HG03025 (cell line): ENCODE measurements at regions not wholly inside any gene's neighbourhood (a gene's known extent, or its start where the extent isn't known, plus 50 kb on each side); places are given as distances from the start of the nearest gene placed in this dataset.
"Not testable (repeated sequence)": the region's sequence is repeated elsewhere in the genome, so short reads cannot be mapped to it uniquely, and the experiment has no call there.

Source experiments
- ATAC-seq: cut with Tn5 transposase; IDR thresholded peaks from one replicate; pipeline ENCODE4 v1.9.1; 2021; ENCODE audit warnings: mild to moderate bottlenecking, moderate library complexity; ENCODE audit not compliant: unreplicated experiment, low FRiP score

DNA sequence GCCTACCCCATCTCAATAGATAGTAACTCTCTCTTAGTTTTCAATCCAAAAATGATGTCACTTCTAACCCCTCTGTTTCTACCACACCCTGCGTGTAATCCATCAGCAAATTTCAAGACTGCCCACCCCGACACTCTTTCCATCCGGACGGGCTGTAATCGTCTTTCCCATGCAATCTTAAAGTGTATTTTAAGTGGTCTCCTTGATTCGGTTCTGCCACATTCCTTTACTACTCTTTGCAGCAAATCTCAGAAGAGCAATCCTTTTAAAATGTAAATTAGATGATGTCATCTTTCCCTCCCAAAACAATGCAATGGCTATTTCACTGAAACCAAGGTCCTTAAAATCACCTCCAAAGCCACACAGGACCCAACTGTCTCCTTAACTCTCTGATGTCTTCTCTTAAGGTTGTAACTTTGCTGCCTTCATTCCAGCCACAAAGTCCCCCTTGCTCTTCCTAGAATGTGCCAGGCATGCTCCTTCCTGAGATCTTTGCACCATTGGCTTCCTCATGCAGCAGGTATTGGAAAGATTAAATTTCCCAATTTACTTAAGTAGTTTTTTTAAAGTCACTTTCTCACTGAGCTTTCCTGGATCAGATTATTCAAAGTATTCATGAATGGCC is 932.5 kb upstream of the WWC1 start:
- no peak for ATAC-seq

- ATAC-seq: no peak
Measured at GRCh38 chr5:167361795-167362194, 929.6 kb upstream of the WWC1 start.

DNA sequence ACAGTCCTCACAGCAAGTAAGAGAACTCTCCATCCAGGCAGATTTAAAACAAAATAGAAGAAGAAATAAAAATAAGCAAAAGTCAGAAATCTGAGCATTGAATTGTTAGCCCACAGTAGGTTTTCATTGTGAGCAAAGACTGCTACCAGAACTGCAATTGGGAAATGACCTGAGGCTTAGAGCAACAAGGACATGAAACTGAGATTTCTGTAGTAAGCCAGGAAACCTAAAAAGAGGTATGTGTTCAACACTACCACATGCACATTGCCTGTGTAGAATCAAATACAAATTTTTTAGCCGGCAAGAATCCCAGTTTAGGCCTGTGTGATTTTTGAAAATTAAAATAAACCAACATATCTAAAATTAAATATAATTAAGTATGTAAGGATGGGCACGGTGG is 928.4 kb upstream of the WWC1 start:
- ATAC-seq: no peak

DNA sequence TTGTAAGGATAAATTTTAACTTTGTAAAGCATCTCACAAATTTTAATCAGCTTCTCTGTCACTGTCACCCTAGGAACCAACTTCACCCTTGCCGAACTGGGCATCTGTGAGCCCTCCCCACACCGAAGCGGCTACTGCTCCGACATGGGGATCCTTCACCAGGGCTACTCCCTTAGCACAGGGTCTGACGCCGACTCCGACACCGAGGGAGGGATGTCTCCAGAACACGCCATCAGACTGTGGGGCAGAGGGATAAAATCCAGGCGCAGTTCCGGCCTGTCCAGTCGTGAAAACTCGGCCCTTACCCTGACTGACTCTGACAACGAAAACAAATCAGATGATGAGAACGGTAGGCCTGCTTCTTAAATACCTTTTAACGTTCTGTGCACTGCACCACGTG is 916.3 kb upstream of the WWC1 start:
- ATAC-seq: no peak

DNA sequence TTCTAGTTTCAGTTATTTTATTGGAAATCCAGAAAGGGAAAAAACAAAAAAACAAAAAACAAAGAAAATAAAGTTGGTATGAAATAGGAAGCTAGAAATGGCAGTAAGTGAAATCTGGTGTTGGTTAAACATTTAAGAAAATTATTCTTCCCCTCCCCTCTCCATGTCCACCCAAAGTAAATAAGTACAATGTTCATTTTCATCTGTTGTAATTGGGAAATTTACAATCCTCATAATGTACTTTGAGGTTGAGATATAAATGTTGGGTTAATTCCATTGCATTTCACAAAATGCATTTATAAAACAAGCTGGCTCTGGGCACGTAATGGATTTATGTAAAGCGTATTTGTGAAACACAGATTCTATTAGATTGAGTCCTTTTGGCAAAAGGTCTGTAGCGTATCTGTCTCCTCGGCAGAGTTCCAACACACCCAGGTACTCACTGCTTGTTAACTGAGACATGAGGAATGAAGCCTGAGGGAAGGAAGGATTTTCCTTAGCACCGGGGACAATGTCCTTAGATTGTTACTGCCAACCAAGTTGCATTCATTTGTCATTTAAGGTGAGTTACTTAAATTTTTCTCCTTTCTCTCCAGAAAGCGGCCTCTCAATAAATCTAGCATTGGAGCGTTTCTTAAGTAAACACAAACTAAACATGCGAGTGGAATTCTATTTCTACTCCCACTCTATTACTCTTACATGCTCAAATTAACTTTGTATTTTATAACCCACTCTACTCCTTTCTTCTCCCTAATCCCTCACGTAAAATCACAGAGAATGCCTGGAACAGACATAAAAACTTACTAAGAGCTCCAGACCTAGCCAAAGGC is 912.3 kb upstream of the WWC1 start:
- no peak for ATAC-seq

GRCh38 chr5:167381457-167381856 is 910.0 kb upstream of the WWC1 start:
- no peak for ATAC-seq

- ATAC-seq: no peak
Measured at GRCh38 chr5:167389537-167389936, 901.9 kb upstream of the WWC1 start.

DNA sequence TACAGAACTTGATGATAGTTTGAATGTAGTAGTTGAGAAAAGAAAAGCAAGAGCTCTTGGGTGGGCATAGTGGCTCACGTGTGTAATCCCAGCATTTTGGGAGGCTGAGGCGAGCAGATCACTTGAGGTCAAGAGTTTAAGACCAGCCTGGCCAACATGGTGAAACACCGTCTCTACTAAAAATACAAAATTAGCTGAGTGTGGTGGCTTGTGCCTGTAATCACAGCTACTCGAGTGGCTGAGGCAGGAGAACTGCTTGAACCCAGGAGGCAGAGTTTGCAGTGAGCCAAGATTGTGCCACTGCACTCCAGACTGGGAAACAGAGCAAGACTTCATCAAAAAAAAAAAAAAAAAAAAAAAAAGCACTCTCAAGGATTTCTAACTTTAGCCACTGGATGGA is 900.2 kb upstream of the WWC1 start:
- ATAC-seq: not testable (repeated sequence)

- no peak for ATAC-seq
Measured at GRCh38 chr5:167392240-167392639, 899.2 kb upstream of the WWC1 start.

GRCh38 chr5:167393358-167393757 is 898.1 kb upstream of the WWC1 start:
- no peak for ATAC-seq

DNA sequence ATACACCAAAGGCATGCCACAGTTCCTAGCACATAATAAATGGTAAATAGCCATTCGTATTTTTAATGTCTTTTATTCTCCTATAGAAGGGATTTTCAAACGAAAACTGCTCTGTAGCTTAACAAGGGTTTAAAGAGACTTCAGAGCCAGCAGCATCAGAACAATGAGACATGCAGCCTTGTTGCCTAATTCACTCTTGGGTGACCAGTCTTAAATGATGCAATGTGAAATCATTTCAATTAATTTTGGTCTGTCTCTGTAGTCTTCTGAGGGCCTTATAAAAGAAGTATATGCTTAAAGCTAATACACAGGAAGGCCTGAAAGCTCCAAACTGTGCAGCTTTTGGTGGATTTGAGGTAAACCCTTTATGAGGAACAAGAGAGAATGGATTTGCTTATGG is 888.8 kb upstream of the WWC1 start:
- ATAC-seq: no peak

- no peak for ATAC-seq
Measured at GRCh38 chr5:167406513-167406912, 884.9 kb upstream of the WWC1 start.

DNA sequence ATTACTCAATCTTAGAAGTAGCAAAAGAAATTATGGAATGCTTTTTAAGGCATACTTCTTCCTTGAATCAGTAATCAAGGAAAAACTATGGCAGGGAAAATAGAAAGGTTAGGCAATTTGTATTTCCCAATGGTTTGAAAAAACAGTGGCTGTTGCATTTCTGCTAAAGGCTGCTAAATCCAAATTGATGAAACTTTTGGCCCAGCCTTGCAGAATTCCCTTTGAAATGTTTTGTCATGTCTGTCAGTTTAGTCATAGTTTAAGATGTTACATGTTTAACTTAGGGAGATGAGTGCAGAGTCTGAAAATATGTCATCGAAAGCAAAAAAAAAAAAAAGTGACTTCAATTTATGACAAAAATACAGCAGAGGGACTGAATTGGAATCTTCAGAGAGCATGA is 878.9 kb upstream of the WWC1 start:
- no peak for ATAC-seq

DNA sequence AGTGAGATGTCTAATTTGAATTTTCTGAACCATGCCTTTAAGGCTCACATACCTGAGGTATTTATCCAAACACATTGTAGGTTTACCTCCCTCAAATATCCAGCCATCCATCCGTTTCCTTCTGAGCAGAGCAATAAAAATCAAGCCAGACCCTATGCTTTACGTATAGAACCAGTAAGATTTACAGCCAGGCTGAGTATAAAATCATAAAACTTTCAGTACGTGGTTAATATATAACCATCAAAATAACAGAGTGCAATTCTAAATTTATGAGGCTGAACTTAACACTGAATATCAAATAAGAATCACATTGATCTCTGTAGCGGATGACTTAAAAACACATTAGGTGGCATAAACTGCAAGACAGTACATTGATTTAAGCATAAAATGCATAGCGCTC is 877.9 kb upstream of the WWC1 start:
- no peak for ATAC-seq

- ATAC-seq: no peak
Measured at GRCh38 chr5:167414611-167415010, 876.8 kb upstream of the WWC1 start.

GRCh38 chr5:167415779-167416746 is 875.4 kb upstream of the WWC1 start:
- no peak for ATAC-seq

- no peak for ATAC-seq
Measured at GRCh38 chr5:167417662-167418061, 873.8 kb upstream of the WWC1 start.

GRCh38 chr5:167425161-167425560 is 866.3 kb upstream of the WWC1 start:
- no peak for ATAC-seq

GRCh38 chr5:167426501-167426900 is 864.9 kb upstream of the WWC1 start:
- ATAC-seq: no peak

GRCh38 chr5:167427641-167428040 is 863.8 kb upstream of the WWC1 start:
- ATAC-seq: not testable (repeated sequence)

DNA sequence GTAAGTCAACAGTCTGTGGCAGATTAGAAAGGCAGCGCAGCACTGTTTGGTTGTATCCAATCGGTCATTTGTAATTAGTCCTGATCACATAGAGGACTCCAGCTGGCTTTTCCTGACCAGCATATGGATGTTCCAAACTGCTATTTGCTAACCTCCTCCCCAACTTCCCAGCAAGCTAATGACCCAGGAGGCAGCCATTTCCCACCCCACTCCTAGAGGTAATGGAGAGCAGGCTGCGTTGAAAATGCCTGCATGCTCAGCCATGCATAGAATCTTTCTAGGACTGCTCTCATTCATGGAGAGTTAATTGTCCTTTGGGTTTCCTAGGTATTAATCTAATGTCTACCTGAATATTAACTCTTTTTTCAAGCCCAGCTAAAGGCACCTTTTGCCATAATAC is 850.6 kb upstream of the WWC1 start:
- ATAC-seq: no peak
